Hepatocyte (in vitro differentiated cells): ENCODE measurements at regions not wholly inside any gene's neighbourhood (a gene's known extent, or its start where the extent isn't known, plus 50 kb on each side); places are given as distances from the start of the nearest gene placed in this dataset.

Experiments used
- EZH2phosphoT487 ChIP-seq: fragments of 200-600 bp; sonication (generic); IDR thresholded peaks from one replicate; pipeline ENCODE4 v1.6.1; 2018; ENCODE audit warnings: antibody characterized with exemption, mild to moderate bottlenecking, low read depth, moderate library complexity; ENCODE audit not compliant: unreplicated experiment, severe bottlenecking
- TF ChIP-seq, protein P1 (sequence below): fragments of 200-600 bp; sonication (generic); IDR thresholded peaks from 2 replicates; pipeline ENCODE4 v1.5.1; 2016; ENCODE audit warnings: antibody characterized with exemption, mild to moderate bottlenecking; ENCODE audit not compliant: poor library complexity

GRCh38 chr5:118397236-118397635, 591.1 kb downstream of the DTWD2 start:
- TF ChIP-seq, protein P1, sequence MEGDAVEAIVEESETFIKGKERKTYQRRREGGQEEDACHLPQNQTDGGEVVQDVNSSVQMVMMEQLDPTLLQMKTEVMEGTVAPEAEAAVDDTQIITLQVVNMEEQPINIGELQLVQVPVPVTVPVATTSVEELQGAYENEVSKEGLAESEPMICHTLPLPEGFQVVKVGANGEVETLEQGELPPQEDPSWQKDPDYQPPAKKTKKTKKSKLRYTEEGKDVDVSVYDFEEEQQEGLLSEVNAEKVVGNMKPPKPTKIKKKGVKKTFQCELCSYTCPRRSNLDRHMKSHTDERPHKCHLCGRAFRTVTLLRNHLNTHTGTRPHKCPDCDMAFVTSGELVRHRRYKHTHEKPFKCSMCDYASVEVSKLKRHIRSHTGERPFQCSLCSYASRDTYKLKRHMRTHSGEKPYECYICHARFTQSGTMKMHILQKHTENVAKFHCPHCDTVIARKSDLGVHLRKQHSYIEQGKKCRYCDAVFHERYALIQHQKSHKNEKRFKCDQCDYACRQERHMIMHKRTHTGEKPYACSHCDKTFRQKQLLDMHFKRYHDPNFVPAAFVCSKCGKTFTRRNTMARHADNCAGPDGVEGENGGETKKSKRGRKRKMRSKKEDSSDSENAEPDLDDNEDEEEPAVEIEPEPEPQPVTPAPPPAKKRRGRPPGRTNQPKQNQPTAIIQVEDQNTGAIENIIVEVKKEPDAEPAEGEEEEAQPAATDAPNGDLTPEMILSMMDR, result no peak
- no peak for TF ChIP-seq EZH2phosphoT487
